Stimulated activated CD4-positive, alpha-beta T cell treated with anti-CD3 and anti-CD28 coated beads, TNF-alpha, amount 100 ng/mL, for 1 hour (primary cell): ENCODE measurements at regions not wholly inside any gene's neighbourhood (a gene's known extent, or its start where the extent isn't known, plus 50 kb on each side); places are given as distances from the start of the nearest gene placed in this dataset.

Experiments
- DNase-seq, 3 donors: peaks; one replicate each; pipeline ENCODE4 v3.0.0-alpha.2; 2020; ENCODE audit warnings: low read depth in 3 of 3, low spot score in 1 of 3

DNA sequence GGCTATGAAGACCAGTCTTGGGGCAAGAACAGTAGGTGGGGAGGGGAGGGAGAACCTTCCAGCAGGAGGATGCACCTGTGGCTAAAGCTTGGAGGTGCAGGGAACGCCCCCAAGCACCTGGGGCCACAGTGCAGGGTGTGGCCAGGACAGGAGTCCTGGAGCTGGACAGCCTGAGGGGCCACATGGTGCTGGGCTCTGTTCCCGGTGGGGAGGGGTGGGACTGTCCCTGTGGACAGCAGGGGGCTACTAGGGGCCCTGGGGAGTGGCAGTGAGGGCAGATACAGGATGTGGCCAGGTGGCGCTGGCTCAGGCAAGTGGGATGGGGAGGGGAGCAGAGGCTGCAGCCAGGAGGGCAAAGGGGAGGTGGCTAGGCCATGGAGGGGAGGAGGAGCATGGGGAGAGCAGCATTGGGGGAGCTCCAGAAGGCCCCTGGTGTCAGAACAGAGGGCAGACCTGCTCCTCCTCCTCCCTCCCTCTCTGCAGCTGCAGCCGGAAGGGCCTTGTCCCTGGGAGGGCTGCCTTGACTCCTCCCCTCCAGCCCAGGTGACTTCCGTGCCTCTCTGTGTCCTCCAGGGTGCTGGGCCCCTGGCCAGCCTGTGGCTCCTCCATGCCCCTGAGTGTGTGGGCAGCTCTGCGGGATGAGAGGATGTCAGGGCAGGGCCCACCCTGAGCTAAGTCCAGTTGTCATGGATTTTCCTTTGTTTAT is 68.4 kb upstream of the DLK1 start:
- DNase-seq, result no peak

DNA sequence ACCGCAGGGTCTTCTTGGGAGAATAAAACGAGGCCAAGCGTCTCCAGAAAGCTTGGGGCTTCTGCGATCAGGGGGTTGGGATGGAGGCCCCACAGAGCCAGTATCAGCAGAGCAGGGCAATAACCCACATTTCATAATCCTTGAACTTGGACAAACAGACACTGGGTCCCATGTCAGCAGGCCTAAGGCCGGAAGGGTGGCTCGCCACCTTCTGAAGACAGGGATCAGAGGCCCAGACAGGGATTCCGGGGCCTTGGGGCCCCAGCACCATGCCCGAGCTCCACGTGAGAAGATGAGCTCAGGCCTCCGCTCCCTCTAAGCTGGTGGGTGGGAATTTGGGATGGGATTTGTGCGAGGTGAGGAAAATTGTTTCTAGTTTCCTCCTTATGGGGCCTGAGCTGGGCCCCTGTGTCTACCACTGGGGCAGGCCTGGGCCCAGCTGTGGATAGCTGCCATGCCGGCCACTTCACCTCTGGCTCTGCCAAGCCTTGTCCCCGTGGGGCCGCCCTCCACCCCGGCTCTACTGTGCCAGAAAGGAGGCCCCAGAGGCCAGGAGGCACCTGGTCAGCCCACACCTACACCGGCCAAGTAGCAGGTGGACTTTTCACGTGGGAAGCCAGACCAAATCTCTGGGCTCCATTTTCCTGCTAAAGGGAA is 67.2 kb upstream of the DLK1 start:
- no peak for DNase-seq

GRCh38 chr14:100660498-100660881 is 66.2 kb upstream of the DLK1 start:
- DNase-seq, result no peak

DNA sequence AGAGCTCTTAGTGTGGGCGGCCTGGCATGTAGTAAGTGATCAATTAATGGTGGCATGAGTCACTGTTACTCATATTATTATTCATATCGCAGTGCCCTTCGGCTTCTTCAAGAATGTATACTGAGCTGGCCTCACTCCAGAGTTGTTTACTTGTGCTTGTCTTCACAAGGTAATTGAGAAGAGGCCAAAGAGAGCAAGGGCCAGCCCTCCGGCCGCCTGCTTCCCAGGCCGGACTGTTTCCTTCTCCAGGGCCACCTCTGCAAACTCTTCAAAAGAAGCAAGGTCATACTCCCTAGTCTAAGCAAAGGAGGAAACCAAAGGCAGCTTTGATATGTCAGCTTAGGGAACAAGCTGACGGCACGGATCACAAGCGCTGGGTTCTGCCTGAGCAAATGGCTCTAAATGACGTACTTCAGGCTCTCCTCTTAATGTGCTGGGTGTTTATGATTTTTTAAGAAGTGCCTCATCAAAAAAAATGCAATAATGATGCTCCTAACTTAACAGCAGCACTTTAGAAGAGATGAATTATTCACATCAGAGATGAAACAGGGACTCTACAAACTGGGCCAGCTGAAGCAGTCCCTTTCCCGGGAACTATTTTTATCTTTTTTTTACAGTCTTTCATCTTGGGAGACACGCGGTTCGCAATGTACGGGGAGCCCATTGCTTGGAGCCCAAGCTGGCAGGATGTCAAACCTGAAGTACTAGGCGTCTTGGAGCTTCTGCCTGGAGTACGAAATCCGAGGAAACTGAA is 65.6 kb upstream of the DLK1 start:
- DNase-seq, result no peak

DNA sequence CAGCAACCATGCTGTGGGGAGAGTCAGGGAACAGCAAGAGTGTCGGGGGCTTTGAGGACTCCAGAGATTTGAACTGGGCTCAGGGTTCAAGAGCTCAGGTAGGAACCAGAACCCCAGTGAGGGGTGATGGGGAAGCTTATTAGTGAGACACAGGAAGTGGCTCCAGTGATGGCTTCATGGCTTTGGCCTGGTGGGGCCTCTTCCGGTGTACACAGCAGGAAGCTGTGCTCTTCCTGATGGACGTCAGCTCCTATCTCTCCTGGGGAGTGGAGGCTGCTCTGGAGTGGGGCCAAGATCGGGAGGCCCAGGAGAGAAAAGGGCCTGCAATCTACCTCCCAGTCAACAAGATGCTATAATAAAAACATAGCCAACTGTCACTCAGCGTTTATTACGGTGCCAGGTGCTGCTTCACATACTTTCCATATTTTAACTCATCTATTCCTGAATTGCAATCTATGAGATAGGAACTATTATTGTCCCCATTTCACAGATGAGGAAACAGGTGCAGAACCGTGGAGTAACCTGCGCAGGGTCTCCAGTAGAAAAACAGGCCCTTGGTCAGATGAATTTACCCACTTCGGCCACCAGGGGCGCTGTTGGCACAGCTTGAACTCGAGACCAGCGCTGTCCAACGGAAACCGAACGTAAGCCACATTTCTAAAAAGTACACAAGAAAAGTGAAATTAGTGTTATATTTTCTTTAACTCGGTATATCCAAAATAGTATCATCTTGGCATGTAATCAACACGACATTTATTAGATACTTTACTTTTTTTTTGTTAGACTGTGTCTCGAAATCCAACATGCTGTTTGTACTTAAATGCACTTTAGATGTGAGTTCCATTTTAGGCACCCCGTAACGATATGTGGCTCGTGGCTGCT is 63.6 kb upstream of the DLK1 start:
- peak in 2 of 3 donors; percentile 29 to 55 for DNase-seq

DNA sequence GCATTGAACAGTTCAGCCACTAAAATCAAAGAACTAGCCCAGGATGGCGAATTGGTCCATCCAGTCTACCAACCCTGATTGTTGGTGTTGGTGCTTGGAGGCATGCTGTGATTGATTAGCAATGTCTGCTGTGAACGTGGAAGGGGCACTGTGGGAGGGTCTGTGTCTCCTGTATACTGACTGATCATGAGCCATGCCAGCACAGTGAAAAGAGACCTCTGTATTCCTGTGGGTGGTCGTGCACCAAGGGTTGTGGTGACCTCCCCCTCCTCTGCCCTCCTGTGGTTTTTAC is 63.0 kb upstream of the DLK1 start:
- no peak for DNase-seq

DNA sequence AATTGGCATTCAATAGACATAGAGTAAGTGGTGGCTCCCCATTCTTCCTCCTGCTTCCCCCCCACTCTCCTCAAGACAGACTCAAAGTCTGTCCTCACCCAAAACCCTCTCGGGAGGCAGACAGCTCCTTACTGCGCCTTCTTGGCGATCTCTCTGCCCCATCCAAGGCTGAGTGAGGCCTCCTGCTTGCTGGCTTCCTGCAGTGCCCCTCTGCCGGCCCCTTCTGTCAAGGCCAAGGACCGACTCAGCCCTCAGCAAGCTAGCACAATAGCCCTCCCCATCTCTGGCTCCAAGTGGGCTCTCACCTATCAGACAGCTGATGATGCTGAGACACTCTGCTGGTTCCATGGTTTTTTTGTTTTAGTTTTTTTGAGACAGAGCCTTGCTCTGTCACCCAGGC is 62.5 kb upstream of the DLK1 start:
- DNase-seq, result no peak

- DNase-seq, result no peak
These were observed 61.7 kb upstream of the DLK1 start for GRCh38 chr14:100664841-100665510.

DNA sequence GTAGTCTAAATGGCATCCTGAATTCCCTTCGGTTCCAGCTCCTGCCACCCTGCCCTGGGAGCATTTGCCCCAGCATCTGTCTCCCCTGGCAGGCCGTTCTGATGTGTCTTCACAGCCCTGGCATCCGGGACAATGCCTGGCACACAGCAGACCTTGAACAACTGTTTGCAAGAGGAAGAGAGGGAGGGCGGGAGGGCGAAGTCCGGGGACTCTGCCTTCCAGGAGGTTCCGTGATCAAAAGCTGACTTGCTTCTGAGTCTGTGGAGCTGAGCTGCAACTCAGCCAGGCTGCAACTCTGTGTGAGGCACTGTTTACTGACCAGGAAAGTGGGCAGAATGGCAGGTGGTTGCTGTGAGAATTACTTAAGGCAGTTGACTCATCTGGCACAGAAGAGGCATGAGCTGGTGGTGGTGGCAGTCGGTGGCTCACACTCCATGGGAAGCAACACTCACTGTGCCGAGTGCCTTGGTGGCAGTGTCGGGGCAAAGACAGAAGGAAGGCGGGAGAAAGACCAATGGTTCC is 61.1 kb upstream of the DLK1 start:
- DNase-seq, result no peak

DNA sequence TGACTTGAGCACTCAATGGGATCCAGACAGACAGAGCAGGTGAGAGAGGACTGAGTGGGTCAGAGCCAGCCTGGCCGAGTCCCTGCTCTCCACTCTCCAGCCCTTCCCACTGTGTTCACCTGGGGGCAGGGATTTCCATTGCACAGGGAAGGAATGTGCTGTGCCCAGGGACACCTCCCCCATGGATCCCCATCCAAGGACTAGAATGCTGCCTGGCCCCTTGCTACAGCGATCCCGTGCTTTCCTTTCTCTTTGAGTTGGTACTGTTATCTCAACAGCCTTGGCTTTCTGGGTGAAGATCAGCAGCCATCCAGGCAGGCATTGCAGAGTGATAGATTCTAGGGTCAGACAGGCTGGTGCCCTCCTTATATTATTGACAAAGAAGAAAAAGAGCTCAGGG is 60.3 kb upstream of the DLK1 start:
- DNase-seq, result no peak

- DNase-seq, result no peak
These were observed 59.8 kb upstream of the DLK1 start for GRCh38 chr14:100666851-100667250.

DNA sequence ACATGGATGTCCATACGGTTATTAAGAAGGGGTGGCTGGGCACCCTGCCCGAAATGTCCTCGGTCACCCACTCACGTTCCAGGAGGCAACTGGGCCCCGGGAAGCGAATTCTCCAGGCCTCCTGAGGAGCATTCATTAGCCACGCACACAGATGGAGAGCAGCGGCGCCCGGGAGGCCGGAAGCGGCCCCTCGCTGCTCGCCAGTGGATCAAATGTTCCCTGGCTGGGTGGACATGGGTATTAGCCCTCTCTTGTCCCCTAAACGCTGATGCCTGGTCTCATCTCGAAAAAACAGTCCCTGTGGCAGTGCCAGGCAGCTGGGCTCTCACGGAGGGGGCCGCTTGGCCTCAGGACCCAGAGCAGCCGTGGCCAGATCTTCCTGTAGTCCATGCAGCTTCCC is 59.0 kb upstream of the DLK1 start:
- no peak for DNase-seq

- DNase-seq, result no peak
These were observed 58.3 kb upstream of the DLK1 start for GRCh38 chr14:100668352-100668751.

DNA sequence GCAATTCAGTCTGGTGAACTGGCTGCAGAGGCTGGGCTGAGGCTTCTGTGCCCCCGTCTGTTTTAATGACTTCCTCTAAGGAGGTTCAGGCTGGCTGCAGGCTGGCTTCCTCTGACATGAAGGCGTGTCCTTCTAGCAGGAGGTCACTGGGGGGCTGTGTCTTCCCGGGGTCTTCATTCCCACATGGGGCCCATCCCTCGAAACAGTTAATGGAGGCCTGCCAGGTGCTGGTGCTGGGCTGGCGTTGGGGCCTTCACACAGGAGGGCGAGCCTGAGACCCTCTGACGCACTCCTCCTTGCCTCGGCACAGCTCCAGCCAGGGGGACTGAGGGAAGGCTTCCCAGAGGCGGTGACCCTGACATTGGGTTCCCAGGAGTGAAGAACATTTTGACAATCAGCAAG is 57.7 kb upstream of the DLK1 start:
- DNase-seq, result no peak

DNA sequence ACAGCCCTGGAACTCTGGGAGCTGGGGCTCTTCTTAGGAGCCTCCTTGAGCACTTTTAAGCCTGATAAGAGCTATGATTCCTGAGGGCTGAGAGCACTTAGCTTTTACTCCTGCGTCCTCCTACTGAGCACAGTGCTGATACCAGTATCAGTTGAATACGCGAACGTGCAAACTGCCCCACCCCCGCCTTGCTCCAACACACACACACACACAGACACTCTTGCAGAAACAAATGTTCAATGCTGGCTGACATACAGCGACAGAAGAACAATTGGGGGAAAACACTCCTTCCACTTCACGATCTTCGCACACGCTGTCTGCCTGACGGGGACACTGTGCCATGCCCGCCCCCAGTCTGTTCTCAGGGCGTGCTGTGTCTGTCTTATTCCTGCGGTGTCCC is 57.2 kb upstream of the DLK1 start:
- DNase-seq, result no peak

- no peak for DNase-seq
These were observed 56.5 kb upstream of the DLK1 start for GRCh38 chr14:100670017-100670752.

GRCh38 chr14:100670753-100671049 is 56.0 kb upstream of the DLK1 start:
- DNase-seq, result no peak

GRCh38 chr14:100671386-100671901 is 55.2 kb upstream of the DLK1 start:
- no peak for DNase-seq

GRCh38 chr14:100671906-100672305 is 54.8 kb upstream of the DLK1 start:
- DNase-seq, result no peak
